8988T (cell line): ENCODE measurements at regions not wholly inside any gene's neighbourhood (a gene's known extent, or its start where the extent isn't known, plus 50 kb on each side); places are given as distances from the start of the nearest gene placed in this dataset.

Experiments
- DNase-seq: peaks from one replicate; pipeline ENCODE4 v3.0.0; 2011

GRCh38 chr16:82236415-82236814 is 66.4 kb upstream of the MPHOSPH6 start:
- no peak for DNase-seq

GRCh38 chr16:82232806-82233205 is 62.8 kb upstream of the MPHOSPH6 start:
- DNase-seq = no peak

- no peak for DNase-seq
Observed at GRCh38 chr16:82231008-82231787, 61.2 kb upstream of the MPHOSPH6 start.

GRCh38 chr16:82229800-82230619 is 60.0 kb upstream of the MPHOSPH6 start:
- peak; percentile 54 for DNase-seq

GRCh38 chr16:82226327-82226726 is 56.3 kb upstream of the MPHOSPH6 start:
- no peak for DNase-seq

- no peak for DNase-seq
Observed at GRCh38 chr16:82224821-82225220, 54.8 kb upstream of the MPHOSPH6 start.

GRCh38 chr16:82220541-82220940 is 50.5 kb upstream of the MPHOSPH6 start:
- DNase-seq = no peak
